HEK293 (cell line): ENCODE measurements at regions not wholly inside any gene's neighbourhood (a gene's known extent, or its start where the extent isn't known, plus 50 kb on each side); places are given as distances from the start of the nearest gene placed in this dataset.

ENCODE experiments used
- CTCF ChIA-PET: fragments of 350-600 bp; formaldehyde crosslinking; extraction: SDS; loops from one replicate; lab custom pipeline; 2021; ENCODE audit warnings: antibody characterized with exemption; lab: Yijun Ruan, JAX
- POLR2A ChIA-PET: fragments of 300-600 bp; formaldehyde crosslinking; extraction: SDS; loops from one replicate; lab custom pipeline; 2020; ENCODE audit warnings: antibody characterized with exemption, inconsistent platforms; lab: Yijun Ruan, JAX
- H3K27ac ChIP-seq: fragments of 200-500 bp; sonication (Bioruptor generic); 2 replicates; pipeline ENCODE4 v1.5.1; 2014; ENCODE audit warnings: low read depth, low read length, control low read depth, inconsistent platforms; ENCODE audit errors: extremely low read depth
- H3K36me3 ChIP-seq, 2 experiments: fragments of 200-500 bp in 1 of 2; sonication (Bioruptor generic) in 1 of 2; 1 replicate in 1 of 2; 2 replicates in 1 of 2; pipeline ENCODE4 v1.5.1; 2014 to 2017; ENCODE audit warnings: inconsistent platforms in 2 of 2, low read length in 2 of 2; ENCODE audit not compliant: control insufficient read depth in 2 of 2, insufficient read depth in 1 of 2
- H3K4me1 ChIP-seq: fragments of 200-500 bp; sonication (Bioruptor generic); 2 replicates; pipeline ENCODE4 v1.5.1; 2014; ENCODE audit warnings: mild to moderate bottlenecking, low read length, inconsistent platforms; ENCODE audit not compliant: control insufficient read depth, insufficient read depth
- H3K4me3 ChIP-seq: 2 replicates; pipeline ENCODE4 v1.5.1; 2011; ENCODE audit warnings: low read depth, mild to moderate bottlenecking, control low read depth, low read length, moderate library complexity
- H3K9me3 ChIP-seq: fragments of 200-500 bp; sonication (Bioruptor generic); 2 replicates; pipeline ENCODE4 v1.5.1; 2014; ENCODE audit warnings: low read depth, low read length, inconsistent platforms; ENCODE audit not compliant: control insufficient read depth, insufficient read depth
- ELK4 ChIP-seq: IDR thresholded peaks from 2 replicates; pipeline ENCODE4 v1.6.1; 2011; ENCODE audit warnings: mild to moderate bottlenecking, low read depth, low read length, borderline replicate concordance
- GLI4 ChIP-seq: fragments of 450-650 bp; formaldehyde crosslinking; IDR thresholded peaks from 2 replicates; pipeline ENCODE4 v1.5.1; 2016; ENCODE audit warnings: missing biosample characterization, missing genetic modification characterization
- KLF10 ChIP-seq: fragments of 450-650 bp; IDR thresholded peaks from 2 replicates; pipeline ENCODE4 v1.5.1; 2018; ENCODE audit warnings: missing biosample characterization, mild to moderate bottlenecking, missing genetic modification characterization
- OVOL3 ChIP-seq: fragments of 450-650 bp; formaldehyde crosslinking; IDR thresholded peaks from 2 replicates; pipeline ENCODE4 v1.5.1; 2016; ENCODE audit warnings: missing biosample characterization, missing genetic modification characterization
- PATZ1 ChIP-seq: fragments of 450-650 bp; formaldehyde crosslinking; IDR thresholded peaks from 2 replicates; pipeline ENCODE4 v1.5.1; 2016; ENCODE audit warnings: missing biosample characterization, missing genetic modification characterization
- REPIN1 ChIP-seq: fragments of 450-650 bp; formaldehyde crosslinking; IDR thresholded peaks from 2 replicates; pipeline ENCODE4 v1.5.1; 2017; ENCODE audit warnings: missing biosample characterization, missing genetic modification characterization, low read depth
- WT1 ChIP-seq: fragments of 450-650 bp; formaldehyde crosslinking; IDR thresholded peaks from 2 replicates; pipeline ENCODE4 v1.5.1; 2016; ENCODE audit warnings: missing biosample characterization, missing genetic modification characterization
- ZBTB1 ChIP-seq: fragments of 450-650 bp; formaldehyde crosslinking; IDR thresholded peaks from 2 replicates; pipeline ENCODE4 v1.5.1; 2016; ENCODE audit warnings: missing biosample characterization, missing genetic modification characterization
- ZBTB10 ChIP-seq: fragments of 450-650 bp; formaldehyde crosslinking; IDR thresholded peaks from 2 replicates; pipeline ENCODE4 v1.5.1; 2016; ENCODE audit warnings: missing biosample characterization, missing genetic modification characterization
- ZBTB20 ChIP-seq: fragments of 450-650 bp; formaldehyde crosslinking; IDR thresholded peaks from 2 replicates; pipeline ENCODE4 v1.5.1; 2016; ENCODE audit warnings: missing biosample characterization, missing genetic modification characterization
- ZBTB21 ChIP-seq: fragments of 450-650 bp; formaldehyde crosslinking; IDR thresholded peaks from 2 replicates; pipeline ENCODE4 v1.5.1; 2017; ENCODE audit warnings: missing biosample characterization, missing genetic modification characterization
- ZEB2 ChIP-seq: fragments of 450-650 bp; formaldehyde crosslinking; IDR thresholded peaks from 2 replicates; pipeline ENCODE4 v1.5.1; 2016; ENCODE audit warnings: missing biosample characterization, missing genetic modification characterization
- ZFP3 ChIP-seq: fragments of 450-650 bp; formaldehyde crosslinking; IDR thresholded peaks from 2 replicates; pipeline ENCODE4 v1.5.1; 2016; ENCODE audit warnings: low read depth, missing biosample characterization, missing genetic modification characterization
- ZNF140 ChIP-seq: fragments of 450-650 bp; formaldehyde crosslinking; IDR thresholded peaks from 2 replicates; pipeline ENCODE4 v1.5.1; 2016; ENCODE audit warnings: missing biosample characterization, missing genetic modification characterization
- ZNF157 ChIP-seq: fragments of 450-650 bp; formaldehyde crosslinking; IDR thresholded peaks from 2 replicates; pipeline ENCODE4 v1.5.1; 2016; ENCODE audit warnings: missing biosample characterization, missing genetic modification characterization
- ZNF16 ChIP-seq: fragments of 450-650 bp; formaldehyde crosslinking; IDR thresholded peaks from 2 replicates; pipeline ENCODE4 v1.5.1; 2016; ENCODE audit warnings: low read depth, missing biosample characterization, missing genetic modification characterization
- ZNF19 ChIP-seq: fragments of 450-650 bp; formaldehyde crosslinking; IDR thresholded peaks from 2 replicates; pipeline ENCODE4; 2016; ENCODE audit warnings: missing biosample characterization, missing genetic modification characterization, low read depth
- ZNF23 ChIP-seq: fragments of 450-650 bp; formaldehyde crosslinking; IDR thresholded peaks from 2 replicates; pipeline ENCODE4 v1.5.1; 2016; ENCODE audit warnings: missing biosample characterization, missing genetic modification characterization, borderline replicate concordance
- ZNF248 ChIP-seq: fragments of 450-650 bp; formaldehyde crosslinking; IDR thresholded peaks from 2 replicates; pipeline ENCODE4 v1.5.1; 2017; ENCODE audit warnings: missing biosample characterization, missing genetic modification characterization
- ZNF350 ChIP-seq: fragments of 450-650 bp; formaldehyde crosslinking; IDR thresholded peaks from 2 replicates; pipeline ENCODE4 v1.5.0; 2017; ENCODE audit warnings: missing biosample characterization, mild to moderate bottlenecking, missing genetic modification characterization
- ZNF366 ChIP-seq: fragments of 450-650 bp; formaldehyde crosslinking; conservative IDR thresholded peaks from 2 replicates; pipeline ENCODE4 v1.5.1; 2016; ENCODE audit warnings: missing biosample characterization, missing genetic modification characterization
- ZNF501 ChIP-seq: fragments of 450-650 bp; formaldehyde crosslinking; IDR thresholded peaks from 2 replicates; pipeline ENCODE4 v1.5.1; 2016; ENCODE audit warnings: missing biosample characterization, missing genetic modification characterization
- ZNF514 ChIP-seq: fragments of 450-650 bp; formaldehyde crosslinking; IDR thresholded peaks from 2 replicates; pipeline ENCODE4 v1.5.1; 2016; ENCODE audit warnings: missing biosample characterization, missing genetic modification characterization
- ZNF530 ChIP-seq: fragments of 450-650 bp; formaldehyde crosslinking; IDR thresholded peaks from 2 replicates; pipeline ENCODE4 v1.5.1; 2016; ENCODE audit warnings: low read depth, missing biosample characterization, missing genetic modification characterization
- ZNF560 ChIP-seq: fragments of 450-650 bp; formaldehyde crosslinking; IDR thresholded peaks from 2 replicates; pipeline ENCODE4 v1.5.1; 2017; ENCODE audit warnings: missing biosample characterization, missing genetic modification characterization, borderline replicate concordance
- ZNF571 ChIP-seq: fragments of 450-650 bp; formaldehyde crosslinking; IDR thresholded peaks from 2 replicates; pipeline ENCODE4 v1.5.0; 2017; ENCODE audit warnings: missing biosample characterization, missing genetic modification characterization
- ZNF596 ChIP-seq: fragments of 450-650 bp; IDR thresholded peaks from 2 replicates; pipeline ENCODE4 v1.5.0; 2018; ENCODE audit warnings: missing biosample characterization, mild to moderate bottlenecking, missing genetic modification characterization, moderate library complexity
- ZNF768 ChIP-seq: fragments of 450-650 bp; formaldehyde crosslinking; IDR thresholded peaks from 2 replicates; pipeline ENCODE4 v1.5.1; 2018; ENCODE audit warnings: missing biosample characterization, mild to moderate bottlenecking, missing genetic modification characterization
- ZNF791 ChIP-seq: fragments of 450-650 bp; formaldehyde crosslinking; IDR thresholded peaks from 2 replicates; pipeline ENCODE4 v1.5.1; 2016; ENCODE audit warnings: missing biosample characterization, missing genetic modification characterization
- ZNF830 ChIP-seq: fragments of 450-650 bp; IDR thresholded peaks from 2 replicates; pipeline ENCODE4 v1.5.0; 2018; ENCODE audit warnings: missing biosample characterization, missing genetic modification characterization, low read depth, mild to moderate bottlenecking, moderate library complexity
- ZSCAN16 ChIP-seq: fragments of 450-650 bp; formaldehyde crosslinking; IDR thresholded peaks from 2 replicates; pipeline ENCODE4 v1.5.1; 2016; ENCODE audit warnings: missing biosample characterization, missing genetic modification characterization
- ZSCAN30 ChIP-seq: fragments of 450-650 bp; IDR thresholded peaks from 2 replicates; pipeline ENCODE4 v1.5.1; 2018; ENCODE audit warnings: missing biosample characterization, mild to moderate bottlenecking, missing genetic modification characterization, moderate library complexity

GRCh38 chr5:89996890-89997289 lies 412.7 kb downstream of the CETN3 start:
- no peak overlapping the region for H3K27ac ChIP-seq
- no peaks in the 10 kb centered on the region for H3K4me1 ChIP-seq
- TF ChIP-seq GLI4 (no peak), ZNF248 (tag by site-specific recombination) (no peak), ZNF514 (tag by site-specific recombination) (no peak), ZNF830 (tag by site-specific recombination) (no peak), ZBTB1 (tag by site-specific recombination) (no peak), ZNF530 (tag by site-specific recombination) (no peak)
- H3K36me3 ChIP-seq, result no peaks in the 10 kb centered on the region
- H3K4me3 ChIP-seq, result no peak overlapping the region
- no peaks in the 10 kb centered on the region for H3K9me3 ChIP-seq
- POLR2A ChIA-PET, result no interaction called here
- CTCF ChIA-PET, result no interaction called here

- H3K4me3 ChIP-seq, result no peak overlapping the region
- H3K9me3 ChIP-seq, result no peaks in the 10 kb centered on the region
- TF ChIP-seq ZNF366 (tag by site-specific recombination) (no peak), ZBTB21 (no peak), OVOL3 (no peak), REPIN1 (no peak), ZNF768 (no peak), ZEB2 (tag by site-specific recombination) (no peak), ZNF140 (tag by site-specific recombination) (no peak), ZBTB20 (tag by site-specific recombination) (no peak), ZFP3 (tag by site-specific recombination) (no peak), ZNF16 (tag by site-specific recombination) (no peak), ZNF501 (no peak), ZSCAN16 (tag by site-specific recombination) (no peak), KLF10 (tag by site-specific recombination) (no peak), ZBTB10 (no peak), ZNF560 (tag by site-specific recombination) (no peak), ZSCAN30 (tag by site-specific recombination) (no peak), ZNF571 (tag by site-specific recombination) (no peak)
- ChIA-PET CTCF (no interaction called here), POLR2A (no interaction called here)
- H3K4me1 ChIP-seq, result no peaks in the 10 kb centered on the region
- H3K36me3 ChIP-seq, result no peaks in the 10 kb centered on the region
- H3K27ac ChIP-seq, result no peak overlapping the region
Measured at GRCh38 chr5:89996335-89996734, 413.2 kb downstream of the CETN3 start.

GRCh38 chr5:89994266-89994665 lies 415.3 kb downstream of the CETN3 start:
- Histone ChIP-seq H3K36me3 (no peaks in the 10 kb centered on the region), H3K4me3 (no peak overlapping the region), H3K27ac (no peak overlapping the region), H3K4me1 (no peaks in the 10 kb centered on the region), H3K9me3 (no peaks in the 10 kb centered on the region)
- POLR2A ChIA-PET, result interaction anchor here (1.0 kb wide), 1 partner anchor 14 kb away, joined by 3 read pairs; no protein-coding TSS in a partner anchor
- TF ChIP-seq ZNF19 (tag by site-specific recombination) (no peak), ZBTB21 (no peak), WT1 (tag by site-specific recombination) (no peak), ZNF791 (no peak), PATZ1 (no peak), ZNF157 (tag by site-specific recombination) (no peak), ZNF596 (tag by site-specific recombination) (no peak), ZNF350 (tag by site-specific recombination) (no peak), ELK4 (no peak), ZNF23 (no peak)
- CTCF ChIA-PET, result no interaction called here
